ENCODE measurements at regions not wholly inside any gene's neighbourhood (a gene's known extent, or its start where the extent isn't known, plus 50 kb on each side); places are given as distances from the start of the nearest gene placed in this dataset.

- Mint-ChIP-seq H3K4me3 (no peak overlapping the region), H3K36me3 (no peaks in the 10 kb centered on the region), H3K27ac (no peak overlapping the region), H3K27me3 (ENCODE audit: low read depth in 3 of 3) (no peaks in the 10 kb centered on the region), H3K9me3 (peaks cover 0 to 2% (median 0%) of the 10 kb centered on the region in 7 donors), H3K4me1 (no peaks in the 10 kb centered on the region)
- Histone ChIP-seq H3K27ac (ENCODE audit: low read depth in 1 of 2, low read length in 2 of 2) (no peak overlapping the region), H2AFZ (ENCODE audit: insufficient read depth, low read depth, low read length, poor library complexity, severe bottlenecking) (no peak overlapping the region), H3K9me3 (replicated peaks in 1 of 2; ENCODE audit: control insufficient read depth in 1 of 2, insufficient read depth in 1 of 2, low read length in 2 of 2) (peaks cover 0 to under 1% of the 10 kb centered on the region in 2 donors), H3K36me3 (replicated peaks in 1 of 2; ENCODE audit: control insufficient read depth in 1 of 2, insufficient read depth in 2 of 2, low read length in 2 of 2) (no peaks in the 10 kb centered on the region), H3K79me2 (ENCODE audit: insufficient read depth, low read length) (no peaks in the 10 kb centered on the region), H3K9ac (ENCODE audit: insufficient read depth, low read length, poor library complexity, severe bottlenecking) (no peak overlapping the region), H3K4me2 (replicated peaks; ENCODE audit: extremely low read depth, low read length, poor library complexity, severe bottlenecking) (no peak overlapping the region), H3K4me1 (ENCODE audit: control insufficient read depth in 1 of 2, insufficient read depth in 2 of 2, low read length in 2 of 2) (no peaks in the 10 kb centered on the region), H4K20me1 (ENCODE audit: insufficient read depth, low read length) (no peaks in the 10 kb centered on the region), H3K27me3 (ENCODE audit: control insufficient read depth in 2 of 2, insufficient read depth in 2 of 2, low read length in 2 of 2) (no peaks in the 10 kb centered on the region), H3K4me3 (replicated peaks in 1 of 3; ENCODE audit: low read depth in 2 of 3, low read length in 3 of 3) (no peak overlapping the region)
- no peak for DNase-seq
- WGBS (ENCODE audit: insufficient coverage): no CpG with 5 or more reads among the region's 2 CpGs
- TF ChIP-seq, protein P1, sequence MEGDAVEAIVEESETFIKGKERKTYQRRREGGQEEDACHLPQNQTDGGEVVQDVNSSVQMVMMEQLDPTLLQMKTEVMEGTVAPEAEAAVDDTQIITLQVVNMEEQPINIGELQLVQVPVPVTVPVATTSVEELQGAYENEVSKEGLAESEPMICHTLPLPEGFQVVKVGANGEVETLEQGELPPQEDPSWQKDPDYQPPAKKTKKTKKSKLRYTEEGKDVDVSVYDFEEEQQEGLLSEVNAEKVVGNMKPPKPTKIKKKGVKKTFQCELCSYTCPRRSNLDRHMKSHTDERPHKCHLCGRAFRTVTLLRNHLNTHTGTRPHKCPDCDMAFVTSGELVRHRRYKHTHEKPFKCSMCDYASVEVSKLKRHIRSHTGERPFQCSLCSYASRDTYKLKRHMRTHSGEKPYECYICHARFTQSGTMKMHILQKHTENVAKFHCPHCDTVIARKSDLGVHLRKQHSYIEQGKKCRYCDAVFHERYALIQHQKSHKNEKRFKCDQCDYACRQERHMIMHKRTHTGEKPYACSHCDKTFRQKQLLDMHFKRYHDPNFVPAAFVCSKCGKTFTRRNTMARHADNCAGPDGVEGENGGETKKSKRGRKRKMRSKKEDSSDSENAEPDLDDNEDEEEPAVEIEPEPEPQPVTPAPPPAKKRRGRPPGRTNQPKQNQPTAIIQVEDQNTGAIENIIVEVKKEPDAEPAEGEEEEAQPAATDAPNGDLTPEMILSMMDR (IDR thresholded peaks at IDR 0.05): no peak
- intact Hi-C loops (cut with micrococcal nuclease): no loop called here
Observed at GRCh38 chr4:115670930-115671329, 557.5 kb upstream of the NDST4 start.

DNA sequence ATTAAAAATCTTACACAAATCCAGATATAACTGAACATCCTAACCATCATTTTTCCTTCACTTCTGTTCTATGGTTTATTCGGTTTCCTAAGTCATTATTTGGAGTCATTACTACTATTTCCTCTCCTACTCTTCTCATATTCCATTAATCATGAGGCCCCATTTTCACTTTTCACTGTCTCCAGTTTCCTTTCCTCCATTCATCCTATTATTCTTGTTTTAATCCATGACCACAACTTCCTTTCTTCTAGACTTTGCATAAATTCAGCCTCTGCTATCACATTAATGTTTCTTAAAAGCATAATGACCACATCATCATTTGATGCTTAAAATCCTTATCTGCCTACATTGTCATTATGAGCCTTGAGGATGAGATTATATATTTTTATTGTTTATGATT lies 555.0 kb upstream of the NDST4 start:
- Histone ChIP-seq H3K27ac (ENCODE audit: low read depth in 1 of 2, low read length in 2 of 2) (no peak overlapping the region), H2AFZ (ENCODE audit: insufficient read depth, low read depth, low read length, poor library complexity, severe bottlenecking) (no peak overlapping the region), H3K4me3 (replicated peaks in 1 of 3; ENCODE audit: low read depth in 2 of 3, low read length in 3 of 3) (no peak overlapping the region), H3K4me1 (ENCODE audit: control insufficient read depth in 1 of 2, insufficient read depth in 2 of 2, low read length in 2 of 2) (no peaks in the 10 kb centered on the region), H3K9me3 (replicated peaks in 1 of 2; ENCODE audit: control insufficient read depth in 1 of 2, insufficient read depth in 1 of 2, low read length in 2 of 2) (peaks cover 0 to 3% of the 10 kb centered on the region in 2 donors), H3K4me2 (replicated peaks; ENCODE audit: extremely low read depth, low read length, poor library complexity, severe bottlenecking) (no peak overlapping the region), H3K27me3 (ENCODE audit: control insufficient read depth in 2 of 2, insufficient read depth in 2 of 2, low read length in 2 of 2) (no peaks in the 10 kb centered on the region), H4K20me1 (ENCODE audit: insufficient read depth, low read length) (no peaks in the 10 kb centered on the region), H3K36me3 (replicated peaks in 1 of 2; ENCODE audit: control insufficient read depth in 1 of 2, insufficient read depth in 2 of 2, low read length in 2 of 2) (no peaks in the 10 kb centered on the region), H3K9ac (ENCODE audit: insufficient read depth, low read length, poor library complexity, severe bottlenecking) (no peak overlapping the region), H3K79me2 (ENCODE audit: insufficient read depth, low read length) (no peaks in the 10 kb centered on the region)
- H3K27ac Mint-ChIP-seq: no peak overlapping the region
- TF ChIP-seq, protein P1 (IDR thresholded peaks at IDR 0.05): no peak
- no peaks in the 10 kb centered on the region for H3K4me1 Mint-ChIP-seq
- intact Hi-C loops (cut with micrococcal nuclease): no loop called here
- peaks cover 0 to 2% (median 0%) of the 10 kb centered on the region in 7 donors for H3K9me3 Mint-ChIP-seq
- WGBS (ENCODE audit: insufficient coverage): 80% methylated on average over 1 of the region's 1 CpG
- no peak overlapping the region for H3K4me3 Mint-ChIP-seq
- no peaks in the 10 kb centered on the region for H3K27me3 Mint-ChIP-seq (ENCODE audit: low read depth in 3 of 3)
- no peaks in the 10 kb centered on the region for H3K36me3 Mint-ChIP-seq
- DNase-seq: no peak

Data from CD14-positive monocyte (primary cell).